GM19452 (cell line): ENCODE measurements at regions not wholly inside any gene's neighbourhood (a gene's known extent, or its start where the extent isn't known, plus 50 kb on each side); places are given as distances from the start of the nearest gene placed in this dataset.

Source experiments
- ATAC-seq: cut with Tn5 transposase; IDR thresholded peaks from one replicate; pipeline ENCODE4 v1.9.1; 2021; ENCODE audit not compliant: unreplicated experiment

DNA sequence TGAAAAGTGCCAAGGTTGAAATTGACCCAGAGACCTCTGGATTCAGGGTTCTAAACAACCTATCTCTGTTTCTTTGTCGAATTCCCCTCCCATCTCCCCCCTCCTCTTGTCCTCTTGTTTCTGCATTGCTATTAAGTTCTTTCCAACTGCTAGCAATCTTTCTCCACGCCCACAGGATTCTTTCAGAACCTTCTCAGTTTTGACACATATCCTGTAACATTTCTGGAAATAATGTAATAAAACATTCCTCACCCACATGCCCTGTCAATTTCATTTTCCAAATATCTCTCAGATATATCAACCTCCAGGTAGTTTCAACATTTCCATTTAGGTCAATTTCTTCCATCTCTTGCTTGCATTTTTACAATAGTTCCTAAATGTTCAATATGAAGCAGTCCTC, 1105.9 kb downstream of the ARAP2 start:
- ATAC-seq, result no peak

DNA sequence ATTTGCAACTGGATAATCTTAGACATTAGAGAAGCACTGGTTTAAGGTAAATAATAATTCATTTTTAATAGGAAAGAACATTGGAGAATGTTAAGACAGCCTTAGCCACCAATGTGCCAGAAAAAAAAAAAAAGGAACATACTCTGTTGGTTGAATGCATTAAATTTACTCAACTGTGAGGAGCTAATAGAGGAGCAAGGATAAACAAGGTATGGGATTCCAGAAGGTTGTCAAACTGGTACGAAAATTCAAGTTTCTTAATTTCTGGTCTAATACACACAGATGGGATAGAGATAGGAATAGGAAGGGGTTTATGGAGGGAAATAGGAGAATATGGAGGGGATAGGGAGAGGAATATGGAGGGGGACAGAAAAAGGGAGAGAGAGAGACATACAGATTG, 1096.6 kb downstream of the ARAP2 start:
- no peak for ATAC-seq

DNA sequence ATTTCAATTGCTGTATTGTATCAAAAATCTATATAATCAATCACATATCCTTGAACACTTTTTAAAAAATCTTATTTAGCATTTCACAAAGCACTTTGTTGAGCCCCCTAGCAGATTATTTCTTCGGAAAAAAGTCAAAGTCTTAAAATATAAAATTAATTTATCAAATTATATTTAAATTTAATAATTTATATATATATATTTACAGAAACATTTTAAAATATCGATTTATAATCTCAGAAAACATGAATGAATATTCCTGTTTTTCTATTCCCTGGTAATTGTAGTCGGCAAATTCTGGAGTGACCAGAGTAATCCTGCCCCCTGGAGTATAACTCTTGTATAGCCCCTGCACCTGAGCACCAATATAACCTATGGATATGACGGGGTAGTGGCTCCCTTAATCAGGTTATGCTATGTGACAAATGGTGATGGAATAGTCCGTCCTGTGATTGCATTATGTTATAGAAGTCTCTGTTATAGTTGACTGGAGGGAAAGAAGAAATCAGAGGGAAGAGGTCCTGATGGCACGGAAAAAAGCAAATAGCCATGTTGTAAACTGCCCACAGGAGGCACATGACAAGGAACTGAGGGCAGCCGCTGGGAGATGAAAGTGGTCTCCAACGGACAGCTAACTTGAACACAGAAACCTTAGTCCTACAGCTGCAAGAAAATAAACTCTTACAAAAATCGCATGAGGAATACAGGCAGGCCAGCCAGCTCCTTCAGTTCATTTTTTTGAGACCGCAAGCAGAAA, 1092.3 kb downstream of the ARAP2 start:
- ATAC-seq, result no peak

DNA sequence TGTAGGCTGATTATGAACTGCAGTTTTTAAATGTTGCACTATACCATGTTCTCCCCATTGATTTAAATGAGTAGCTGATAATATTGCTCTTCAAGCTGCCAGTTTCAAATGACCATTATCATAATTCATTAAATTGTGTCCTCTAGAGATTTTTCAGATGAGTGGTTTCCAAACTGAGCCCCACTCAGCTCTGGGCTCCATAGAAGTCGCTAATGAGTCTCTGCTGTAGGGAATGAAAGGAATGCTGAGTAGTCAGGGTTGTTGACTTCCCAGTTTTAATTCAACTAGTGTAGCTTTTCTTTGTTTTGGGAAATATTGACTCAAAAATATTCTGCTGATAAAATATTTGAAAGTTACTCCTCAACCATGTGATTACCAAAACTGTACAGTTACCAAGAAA, 1081.1 kb downstream of the ARAP2 start:
- ATAC-seq, result no peak

DNA sequence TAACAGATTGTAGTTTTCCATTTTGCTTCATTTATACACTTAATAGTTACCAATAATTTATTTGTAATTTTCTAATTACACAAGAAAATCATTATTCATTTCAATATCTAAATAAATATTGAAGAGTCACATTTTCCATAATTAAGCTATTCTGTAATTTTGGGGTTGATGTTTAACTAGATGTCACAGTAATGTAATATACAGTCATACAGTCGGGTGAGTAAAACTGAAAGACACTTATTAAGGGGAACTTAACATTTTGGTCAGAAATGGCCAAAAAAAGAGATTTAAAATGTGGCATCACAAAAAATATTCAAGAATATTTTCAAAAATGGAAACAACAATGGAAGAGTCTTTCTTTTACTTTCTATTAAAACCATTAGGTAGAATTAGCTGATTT, 1080.3 kb downstream of the ARAP2 start:
- ATAC-seq, result no peak

DNA sequence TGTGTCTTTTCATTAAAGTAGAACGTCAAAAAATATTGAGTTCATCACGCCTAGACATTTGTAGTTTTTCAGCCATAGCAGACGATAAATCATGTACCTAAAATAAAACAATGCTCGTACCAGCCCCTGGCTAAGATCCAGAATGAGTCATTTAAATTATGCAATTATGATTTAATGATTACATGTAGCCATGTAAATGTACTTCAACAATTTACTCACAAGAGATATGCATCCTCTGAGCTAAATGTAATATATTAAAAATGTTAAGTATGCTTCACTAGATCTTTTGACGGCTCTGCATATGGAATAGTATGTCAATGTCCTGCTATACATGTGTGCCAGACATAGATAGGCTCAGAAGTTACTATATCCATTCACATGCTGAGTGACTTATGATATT, 1077.8 kb downstream of the ARAP2 start:
- no peak for ATAC-seq

DNA sequence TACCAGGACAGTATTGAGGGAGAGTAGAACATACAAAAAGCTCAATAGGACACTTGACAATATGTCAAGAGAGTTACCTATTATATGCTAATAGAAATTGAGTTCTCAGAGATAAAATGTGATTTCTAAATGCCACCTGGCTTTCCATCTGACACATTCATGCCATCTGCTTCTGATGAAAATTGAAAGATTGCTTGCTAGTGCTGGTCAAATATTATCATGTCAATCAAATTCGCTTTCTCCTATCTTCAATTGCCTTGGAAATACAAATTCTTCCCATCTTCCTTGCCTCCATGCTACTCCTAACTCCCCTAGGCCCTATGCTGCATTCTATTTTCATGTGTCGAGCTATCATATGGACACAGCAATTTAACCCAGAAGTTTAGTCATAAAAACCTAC, 1076.9 kb downstream of the ARAP2 start:
- ATAC-seq, result no peak

DNA sequence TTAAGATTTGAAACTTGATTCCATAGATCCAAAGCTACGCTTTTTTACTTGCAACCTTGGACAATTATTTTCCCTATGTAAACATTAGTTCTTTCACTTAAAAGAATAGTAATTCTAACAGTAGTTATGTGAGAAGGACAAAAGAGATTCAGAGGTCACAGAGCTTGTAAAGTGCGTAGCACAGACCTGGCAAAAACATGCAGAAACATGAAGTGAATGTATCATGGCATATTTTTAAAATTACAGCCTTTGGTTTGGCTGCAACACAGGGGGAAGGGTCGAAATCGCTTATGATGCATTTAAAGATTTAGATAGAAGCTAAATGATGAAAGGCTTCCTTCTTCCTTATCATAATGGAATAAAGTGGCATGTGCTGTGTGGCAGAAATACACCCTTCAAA, 1068.8 kb downstream of the ARAP2 start:
- ATAC-seq, result no peak

DNA sequence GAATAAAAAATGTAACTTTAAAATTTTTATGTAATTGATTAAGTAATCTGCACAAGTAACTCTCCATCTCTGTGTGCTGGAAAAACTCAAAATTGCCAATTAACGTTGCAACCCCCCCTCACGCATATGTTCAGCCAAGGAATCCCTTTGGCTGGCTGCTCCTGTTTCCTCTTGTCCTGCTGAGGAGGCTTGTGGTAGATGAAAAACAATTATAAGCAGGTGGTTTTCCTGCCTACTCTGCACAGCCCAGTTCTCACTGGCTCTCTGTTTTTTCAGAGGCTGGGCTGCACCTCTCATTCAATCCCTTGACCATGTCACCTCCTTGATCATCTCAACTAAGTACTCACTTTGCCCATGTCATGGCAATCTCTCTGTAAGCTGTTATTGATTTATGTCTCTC, 1068.4 kb downstream of the ARAP2 start:
- no peak for ATAC-seq

DNA sequence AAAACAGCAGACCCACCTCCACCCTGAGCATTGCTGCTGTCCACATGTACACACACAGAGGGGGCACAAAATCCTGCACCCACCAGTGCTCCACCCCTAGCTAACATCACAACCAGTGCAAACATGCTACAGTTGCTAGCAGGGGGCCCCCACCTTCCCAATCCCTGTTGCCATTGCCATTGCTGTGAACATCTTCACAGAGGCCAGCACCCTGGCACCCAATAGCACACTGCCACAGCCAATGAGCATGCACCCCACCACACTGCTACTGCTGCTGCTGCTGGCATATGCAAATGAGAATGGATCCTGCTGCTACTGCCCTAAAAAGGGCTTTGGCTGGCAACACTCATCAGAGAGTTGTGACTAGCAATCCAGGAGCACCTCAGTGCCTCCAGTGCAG, 1061.9 kb downstream of the ARAP2 start:
- no peak for ATAC-seq

DNA sequence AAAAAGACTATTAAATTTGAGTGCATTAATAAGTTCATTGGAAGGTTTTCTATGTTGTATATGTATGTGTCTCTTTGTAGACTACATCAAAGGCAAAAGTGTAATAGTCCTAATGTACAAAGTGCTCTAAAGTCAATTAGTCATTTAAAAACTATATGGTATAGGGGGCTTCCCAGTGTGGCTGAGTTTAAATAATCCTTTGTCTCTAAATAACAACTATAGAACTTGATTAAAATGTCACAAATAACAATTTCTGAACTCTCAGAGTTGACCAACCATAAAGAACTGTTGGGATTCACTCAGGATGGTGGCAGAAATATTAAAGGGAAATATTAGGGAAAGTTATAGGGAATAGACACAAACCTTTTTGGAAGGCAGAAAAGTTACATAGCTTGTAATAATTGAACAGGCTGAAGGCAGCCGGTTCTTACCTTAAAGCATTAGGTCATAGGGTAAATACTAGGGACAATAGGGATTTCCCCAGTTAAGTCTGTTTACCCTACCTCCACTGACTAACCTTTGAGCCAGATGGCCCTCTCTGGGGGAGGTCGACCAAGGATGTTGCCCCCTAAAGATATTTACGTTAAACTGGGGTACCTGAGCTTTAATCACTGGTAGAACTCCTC, 1054.2 kb downstream of the ARAP2 start:
- ATAC-seq, result no peak

DNA sequence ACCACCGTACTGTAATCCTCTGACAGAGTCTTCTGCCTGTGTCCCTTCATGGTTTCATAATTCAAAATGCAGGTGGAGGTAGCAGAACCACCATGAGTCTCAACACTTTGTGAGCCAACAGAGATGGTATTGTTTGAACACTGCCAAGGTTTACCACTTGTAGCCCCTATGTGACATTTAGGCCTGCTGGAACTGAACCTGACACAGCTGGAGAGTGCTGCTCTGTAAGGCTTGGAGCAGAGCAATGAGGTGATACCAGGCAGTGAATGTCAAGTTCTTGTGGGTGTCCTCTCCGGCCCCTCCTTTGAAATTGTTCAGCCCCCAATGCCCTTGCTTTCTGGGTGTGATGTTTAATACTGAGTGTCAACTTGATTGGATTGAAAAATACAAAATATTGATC, 1042.9 kb downstream of the ARAP2 start:
- no peak for ATAC-seq

DNA sequence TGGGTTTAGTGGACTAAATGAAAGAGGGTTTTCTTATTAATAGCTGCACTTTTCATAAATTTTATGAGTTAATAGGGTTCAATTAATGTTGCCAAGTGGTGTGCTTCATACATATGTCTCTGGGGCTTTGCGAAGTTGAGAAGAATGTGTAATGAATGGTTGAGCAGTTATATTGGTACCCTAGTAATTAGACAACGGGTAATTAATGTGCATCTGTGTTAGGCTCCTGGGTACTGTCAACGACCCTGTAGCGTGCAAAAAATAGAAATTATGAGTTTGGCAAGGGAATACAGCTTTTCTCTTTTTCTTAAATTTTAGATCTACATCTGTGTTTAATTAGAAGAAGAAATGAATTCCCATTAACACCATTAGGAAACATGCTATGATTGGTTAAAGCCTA, 1027.7 kb downstream of the ARAP2 start:
- no peak for ATAC-seq

DNA sequence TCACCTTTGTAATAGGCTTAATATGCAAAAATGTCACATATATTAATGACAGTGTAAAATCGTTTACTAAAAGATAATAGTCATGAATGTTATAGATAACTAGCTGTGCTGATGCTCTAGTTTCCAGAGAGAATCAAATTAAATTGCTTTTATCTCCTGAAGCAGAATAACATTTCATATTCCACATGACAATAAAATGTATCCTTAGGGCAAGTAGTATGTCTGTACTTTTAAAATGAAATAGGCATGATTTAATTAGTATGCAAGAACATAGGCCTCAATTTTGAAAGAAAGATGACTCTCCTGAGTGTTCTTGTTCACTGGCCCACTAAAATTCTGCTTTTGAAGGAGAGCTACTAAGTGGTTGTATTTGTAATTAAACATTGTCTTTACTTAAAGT, 1027.0 kb downstream of the ARAP2 start:
- ATAC-seq, result no peak

DNA sequence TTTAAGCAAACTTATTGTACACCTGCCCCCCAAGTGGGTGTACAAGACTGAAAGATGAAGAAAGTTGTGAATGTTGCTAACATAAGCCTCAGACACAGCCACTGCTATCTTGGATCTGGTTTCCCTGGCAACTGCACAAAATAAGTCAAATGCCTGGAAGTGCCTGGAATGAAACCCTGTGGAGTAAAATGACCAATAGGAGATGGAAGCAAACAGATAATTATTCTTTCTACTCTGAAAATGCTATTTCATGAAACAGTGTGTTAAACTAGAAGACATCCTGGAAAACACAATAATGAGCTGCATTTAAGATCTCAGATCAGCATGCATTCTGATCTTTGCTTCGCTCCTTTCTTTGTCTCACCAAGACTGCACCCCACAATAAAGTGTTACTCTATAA, 1016.0 kb downstream of the ARAP2 start:
- no peak for ATAC-seq

DNA sequence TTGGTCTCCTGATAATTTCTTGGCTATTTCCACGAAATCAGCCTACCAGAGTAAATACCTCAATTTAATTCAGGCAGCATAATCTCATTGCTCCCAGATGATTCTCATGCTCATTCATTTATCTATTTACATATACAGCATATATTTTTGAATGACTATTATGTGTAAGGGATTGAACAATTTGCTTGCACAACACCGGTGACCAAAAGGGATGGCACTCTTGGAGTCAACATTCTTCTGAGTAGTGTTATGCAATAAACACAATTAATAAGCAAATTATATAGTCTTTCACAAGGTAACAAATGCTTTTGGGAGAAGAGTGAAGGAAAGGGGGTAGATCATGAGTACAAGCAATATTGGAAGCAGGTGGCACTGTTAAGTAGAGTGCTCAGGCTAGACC, 1015.3 kb downstream of the ARAP2 start:
- no peak for ATAC-seq

DNA sequence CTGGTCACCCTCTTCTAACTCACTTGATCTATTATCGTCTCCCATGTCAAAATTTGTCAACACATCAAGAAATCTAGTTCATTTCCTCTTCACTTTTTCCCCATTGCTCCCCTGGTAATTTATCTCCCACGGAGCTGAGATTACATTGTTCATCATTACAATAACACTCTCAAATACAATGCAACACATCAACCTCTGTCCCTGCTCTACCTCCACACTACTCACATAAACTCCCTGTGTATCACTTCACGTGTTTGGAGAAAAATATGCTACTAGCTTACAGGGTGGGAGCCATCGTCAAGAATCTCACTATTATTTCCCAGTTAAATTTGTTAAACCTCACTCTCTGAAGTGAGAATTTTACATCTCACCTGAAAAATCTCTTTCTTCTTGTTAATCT, 1006.4 kb downstream of the ARAP2 start:
- no peak for ATAC-seq

DNA sequence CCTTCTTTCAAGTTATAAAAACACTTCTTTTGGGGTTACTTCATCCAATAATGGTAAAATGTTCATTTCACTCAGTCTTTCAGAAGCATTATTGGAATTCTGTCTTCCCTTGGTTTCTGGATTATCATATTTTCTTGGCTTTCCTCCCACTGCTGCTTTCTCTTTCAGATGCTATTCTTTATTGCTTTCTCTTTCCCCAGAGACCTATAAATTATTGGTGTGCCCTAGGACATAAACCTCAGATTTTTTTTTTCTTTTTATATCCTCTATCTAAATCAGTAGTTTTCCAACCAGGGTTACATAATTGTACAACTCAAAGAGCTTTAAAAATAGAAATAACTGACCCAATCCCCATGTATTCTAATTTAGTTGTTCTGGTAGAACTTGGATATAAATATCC, 1005.5 kb downstream of the ARAP2 start:
- no peak for ATAC-seq

DNA sequence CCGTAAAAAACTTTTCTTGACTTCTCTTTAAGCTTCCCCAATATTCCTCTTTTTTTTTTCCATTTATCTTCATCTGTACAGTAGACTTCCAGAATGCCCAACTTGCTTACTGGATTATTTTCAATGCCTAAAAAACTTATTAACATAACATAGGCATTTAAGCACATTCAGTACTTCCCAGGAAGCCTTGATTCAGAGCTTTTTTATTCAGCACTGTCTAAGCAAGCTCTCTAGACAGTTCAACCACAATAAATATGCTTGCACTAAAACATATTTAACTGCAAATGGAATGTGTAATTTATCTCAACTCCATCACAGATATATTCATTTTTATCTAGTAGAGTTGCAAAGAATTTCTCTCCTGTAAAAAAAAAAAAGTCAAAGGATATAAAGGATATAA, 997.8 kb downstream of the ARAP2 start:
- no peak for ATAC-seq

DNA sequence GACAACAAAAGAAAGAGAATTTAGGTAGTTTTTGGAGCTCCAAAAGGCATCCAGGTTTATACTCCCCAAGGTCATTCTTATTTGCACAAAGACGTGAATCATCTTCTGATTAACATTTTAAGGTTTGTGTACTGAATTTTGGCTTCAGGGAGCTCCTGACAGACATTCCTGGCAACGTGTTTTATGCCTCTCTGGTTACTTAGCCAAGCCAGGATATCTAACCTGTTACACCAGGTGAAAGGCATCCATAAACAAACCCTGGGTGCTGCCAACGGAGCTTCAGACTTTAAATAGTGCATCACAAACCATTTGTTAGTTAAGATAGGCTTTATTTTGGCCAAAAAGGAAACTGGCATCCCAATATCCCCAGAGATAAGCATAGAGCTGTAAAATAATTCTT, 997.3 kb downstream of the ARAP2 start:
- no peak for ATAC-seq

DNA sequence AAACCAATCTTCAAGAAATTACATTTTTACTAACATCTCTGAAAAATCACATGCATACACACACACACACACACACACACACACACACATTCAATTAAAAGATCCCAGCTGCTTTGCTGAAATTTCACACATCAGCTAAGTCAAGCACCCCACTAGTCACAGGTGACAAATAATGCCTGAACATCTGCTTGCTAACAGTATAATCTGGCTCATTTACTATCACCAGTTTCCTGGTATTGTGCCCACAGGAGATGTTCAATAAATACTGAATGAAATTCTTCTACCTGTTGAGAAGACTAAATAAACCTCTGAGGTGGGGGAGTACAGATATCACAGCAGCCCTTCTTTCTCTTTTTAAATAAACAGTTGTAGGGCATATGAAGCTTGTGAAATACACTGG, 994.0 kb downstream of the ARAP2 start:
- no peak for ATAC-seq

DNA sequence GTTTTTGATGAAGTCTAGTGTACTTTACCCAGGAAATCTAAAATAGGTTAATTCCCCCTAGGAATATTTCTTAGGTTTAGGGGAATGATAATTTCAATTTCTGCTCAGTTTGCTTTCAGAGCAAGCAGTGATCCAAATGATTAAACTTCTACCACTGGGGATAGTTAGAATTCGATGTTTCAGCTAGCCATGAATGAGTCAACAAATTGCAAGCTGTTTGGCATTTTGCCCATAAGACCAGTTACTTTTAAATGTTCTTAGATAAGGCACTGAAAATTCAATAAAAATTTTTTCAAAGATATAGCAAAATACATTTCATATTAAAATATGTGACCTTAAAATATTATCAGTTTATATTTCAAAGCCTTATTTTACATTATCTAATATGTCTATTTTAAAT, 993.6 kb downstream of the ARAP2 start:
- ATAC-seq, result no peak

DNA sequence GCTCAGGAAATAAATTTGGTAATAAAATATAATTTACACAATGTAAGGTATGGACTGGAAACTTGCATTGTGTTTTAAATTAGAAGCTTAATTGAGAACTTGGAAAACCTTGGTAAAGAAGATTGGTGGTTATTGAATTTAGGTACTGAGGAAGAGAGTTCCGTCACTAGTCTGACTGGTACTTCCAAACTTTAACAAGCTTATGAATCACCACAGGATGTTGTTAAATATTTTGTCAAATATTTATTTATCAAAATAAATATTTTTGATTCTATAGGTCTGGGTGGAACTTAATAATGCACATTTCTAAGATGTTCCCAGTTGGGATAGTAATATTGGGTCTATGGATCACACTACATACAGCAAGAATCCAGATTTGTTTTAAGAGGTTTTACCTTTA, 992.2 kb downstream of the ARAP2 start:
- ATAC-seq, result no peak
